ENCODE measurements at regions not wholly inside any gene's neighbourhood (a gene's known extent, or its start where the extent isn't known, plus 50 kb on each side); places are given as distances from the start of the nearest gene placed in this dataset.

- Histone ChIP-seq H3K4me3 (ENCODE audit: low read depth, low read length) (no peak overlapping the region), H3K36me3 (ENCODE audit: control insufficient read depth, insufficient read depth, low read length) (no peaks in the 10 kb centered on the region), H3K27me3 (ENCODE audit: control insufficient read depth, insufficient read depth, low read length) (no peaks in the 10 kb centered on the region)
- no peak for TF ChIP-seq CTCF (IDR thresholded peaks at IDR 0.05; ENCODE audit: insufficient read depth, low read length, poor library complexity, severe bottlenecking)
- DNase-seq (ENCODE audit: low read depth): no peak
Measured at GRCh38 chr6:101231606-101232235, 161.8 kb upstream of the GRIK2 start.

GRCh38 chr6:101232961-101233360 lies 160.5 kb upstream of the GRIK2 start:
- H3K36me3 ChIP-seq (ENCODE audit: control insufficient read depth, insufficient read depth, low read length): no peaks in the 10 kb centered on the region
- no peak for TF ChIP-seq CTCF (IDR thresholded peaks at IDR 0.05; ENCODE audit: insufficient read depth, low read length, poor library complexity, severe bottlenecking)
- no peaks in the 10 kb centered on the region for H3K27me3 ChIP-seq (ENCODE audit: control insufficient read depth, insufficient read depth, low read length)
- DNase-seq (ENCODE audit: low read depth): no peak
- H3K4me3 ChIP-seq (ENCODE audit: low read depth, low read length): no peak overlapping the region

GRCh38 chr6:101236709-101237108 lies 156.8 kb upstream of the GRIK2 start:
- no peak for TF ChIP-seq CTCF (IDR thresholded peaks at IDR 0.05; ENCODE audit: insufficient read depth, low read length, poor library complexity, severe bottlenecking)
- H3K4me3 ChIP-seq (ENCODE audit: low read depth, low read length): no peak overlapping the region
- DNase-seq (ENCODE audit: low read depth): no peak
- no peaks in the 10 kb centered on the region for H3K27me3 ChIP-seq (ENCODE audit: control insufficient read depth, insufficient read depth, low read length)
- H3K36me3 ChIP-seq (ENCODE audit: control insufficient read depth, insufficient read depth, low read length): no peaks in the 10 kb centered on the region

- no peak for TF ChIP-seq CTCF (IDR thresholded peaks at IDR 0.05; ENCODE audit: insufficient read depth, low read length, poor library complexity, severe bottlenecking)
- no peaks in the 10 kb centered on the region for H3K36me3 ChIP-seq (ENCODE audit: control insufficient read depth, insufficient read depth, low read length)
- DNase-seq (ENCODE audit: low read depth): no peak
- no peaks in the 10 kb centered on the region for H3K27me3 ChIP-seq (ENCODE audit: control insufficient read depth, insufficient read depth, low read length)
- no peak overlapping the region for H3K4me3 ChIP-seq (ENCODE audit: low read depth, low read length)
Measured at GRCh38 chr6:101241442-101241841, 152.1 kb upstream of the GRIK2 start.

GRCh38 chr6:101249470-101249869 lies 144.0 kb upstream of the GRIK2 start:
- H3K36me3 ChIP-seq (ENCODE audit: control insufficient read depth, insufficient read depth, low read length): no peaks in the 10 kb centered on the region
- H3K4me3 ChIP-seq (ENCODE audit: low read depth, low read length): no peak overlapping the region
- no peak for DNase-seq (ENCODE audit: low read depth)
- TF ChIP-seq CTCF (IDR thresholded peaks at IDR 0.05; ENCODE audit: insufficient read depth, low read length, poor library complexity, severe bottlenecking): no peak
- no peaks in the 10 kb centered on the region for H3K27me3 ChIP-seq (ENCODE audit: control insufficient read depth, insufficient read depth, low read length)

- Histone ChIP-seq H3K36me3 (ENCODE audit: control insufficient read depth, insufficient read depth, low read length) (no peaks in the 10 kb centered on the region), H3K4me3 (ENCODE audit: low read depth, low read length) (no peak overlapping the region), H3K27me3 (ENCODE audit: control insufficient read depth, insufficient read depth, low read length) (no peaks in the 10 kb centered on the region)
- no peak for DNase-seq (ENCODE audit: low read depth)
- TF ChIP-seq CTCF (IDR thresholded peaks at IDR 0.05; ENCODE audit: insufficient read depth, low read length, poor library complexity, severe bottlenecking): no peak
Measured at GRCh38 chr6:101257163-101257562, 136.3 kb upstream of the GRIK2 start.

All from kidney epithelial cell (primary cell).